Panc1 (cell line): ENCODE measurements at regions not wholly inside any gene's neighbourhood (a gene's known extent, or its start where the extent isn't known, plus 50 kb on each side); places are given as distances from the start of the nearest gene placed in this dataset.

Experiments
- ATAC-seq: fragments of 200-7000 bp; cut with Tn5 transposase; 2 replicates; pipeline ENCODE4 v1.9.1; 2020; ENCODE audit warnings: mild to moderate bottlenecking, moderate library complexity
- BruUV-seq: library from RNA; stranded (reverse); fragments of 400-500 nt; replicated peaks from 2 replicates; lab custom pipeline; 2021; lab: Mats Ljungman, UMichigan
- CTCF ChIA-PET: fragments of 300-600 bp; sonication (Branson Sonifier 250); formaldehyde crosslinking; loops from one replicate; lab custom pipeline; 2022; ENCODE audit warnings: antibody characterized with exemption; lab: Charles Lee
- POLR2A ChIA-PET: fragments of 300-600 bp; sonication (Branson Sonifier 250); formaldehyde crosslinking; loops from one replicate; lab custom pipeline; 2022; ENCODE audit warnings: antibody characterized with exemption; lab: Charles Lee
- DNase-seq: peaks from one replicate; pipeline ENCODE4 v3.0.0-alpha.2; 2010; ENCODE audit warnings: low read depth, low spot score
- H3K27ac ChIP-seq: 2 replicates; pipeline ENCODE4 v1.5.1; 2011; ENCODE audit warnings: mild to moderate bottlenecking, low read length, inconsistent platforms
- H3K27me3 ChIP-seq: fragments of 200-500 bp; sonication (Bioruptor generic); 2 replicates; pipeline ENCODE4 v1.6.0; 2014; ENCODE audit warnings: low read length, inconsistent platforms; ENCODE audit not compliant: control insufficient read depth, insufficient read depth
- H3K36me3 ChIP-seq: fragments of 200-500 bp; sonication (Bioruptor generic); 2 replicates; pipeline ENCODE4 v1.5.1; 2014; ENCODE audit warnings: inconsistent platforms, mild to moderate bottlenecking, low read length, moderate library complexity; ENCODE audit not compliant: control insufficient read depth, insufficient read depth
- H3K4me1 ChIP-seq: 2 replicates; pipeline ENCODE4 v1.5.1; 2011; ENCODE audit warnings: inconsistent platforms, mild to moderate bottlenecking, low read length, moderate library complexity; ENCODE audit not compliant: control insufficient read depth, insufficient read depth
- H3K4me3 ChIP-seq, 2 experiments: 2 replicates each; pipeline ENCODE4 v1.5.1; 2011 to 2012; ENCODE audit warnings: low read depth in 2 of 2, low read length in 2 of 2, mild to moderate bottlenecking in 2 of 2, inconsistent platforms in 1 of 2, moderate library complexity in 1 of 2
- H3K9me3 ChIP-seq: fragments of 200-500 bp; sonication (Bioruptor generic); 2 replicates; pipeline ENCODE4 v1.5.1; 2014; ENCODE audit warnings: low read depth, mild to moderate bottlenecking, inconsistent platforms, low read length, moderate library complexity; ENCODE audit not compliant: control insufficient read depth, insufficient read depth
- POLR2AphosphoS5 ChIP-seq: IDR thresholded peaks from 2 replicates; pipeline ENCODE4 v1.6.1; 2012; ENCODE audit warnings: mild to moderate bottlenecking, low read depth, low read length, moderate library complexity
- SIN3A ChIP-seq: IDR thresholded peaks from 2 replicates; pipeline ENCODE4 v1.6.1; 2012; ENCODE audit warnings: low read depth, mild to moderate bottlenecking, low read length, moderate library complexity, borderline replicate concordance; ENCODE audit not compliant: insufficient read depth
- TCF7L2 ChIP-seq: IDR thresholded peaks from 2 replicates; pipeline ENCODE4 v1.6.1; 2011; ENCODE audit warnings: mild to moderate bottlenecking, low read depth, low read length, inconsistent platforms
- in situ Hi-C: cut with HindIII; loops from 2 replicates; pipeline ENCODE4 v1.10.0; 2016; ENCODE audit warnings: low sequenced_read_pairs, low pct_unique_long_range_greater_than_20kb
- intact Hi-C: fragments of 100-400 bp; cut with micrococcal nuclease; formaldehyde crosslinking; loops from one replicate; pipeline ENCODE4 v1.10.0; 2022; ENCODE audit not compliant: unreplicated experiment
- TF ChIP-seq, protein P1 (sequence below), 2 experiments: IDR thresholded peaks; 2 replicates each; pipeline ENCODE4 v1.6.1; 2011 to 2012; ENCODE audit warnings: low read depth in 2 of 2, control low read depth in 1 of 2, low read length in 1 of 2, mild to moderate bottlenecking in 1 of 2, moderate library complexity in 1 of 2; ENCODE audit not compliant: insufficient read depth in 1 of 2
- TF ChIP-seq, protein P2 (sequence below): fragments of 450-650 bp; IDR thresholded peaks from 2 replicates; pipeline ENCODE4 v1.5.1; 2017; ENCODE audit warnings: mild to moderate bottlenecking

DNA sequence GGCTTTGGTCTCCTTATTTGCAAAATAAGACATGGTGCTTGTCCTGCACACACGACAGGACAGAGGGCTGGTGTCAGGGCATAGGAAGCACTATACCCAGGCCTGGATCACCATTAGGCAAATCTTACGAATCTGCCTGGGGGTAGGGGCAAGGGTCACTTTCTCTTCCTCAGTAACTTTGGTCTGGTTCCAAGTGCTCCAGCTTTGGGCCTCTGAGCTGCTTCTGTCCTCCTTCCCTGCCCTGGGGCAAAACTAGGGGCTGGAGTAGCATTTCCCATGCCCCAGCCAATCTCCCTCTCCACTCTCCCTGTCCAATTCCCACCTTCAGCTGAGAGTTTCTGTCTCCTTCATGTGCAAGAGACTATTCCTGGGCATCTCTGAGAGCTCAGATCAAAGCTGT lies 123.7 kb upstream of the NECTIN1 start:
- Histone ChIP-seq H3K36me3 (no peaks in the 10 kb centered on the region), H3K9me3 (no peaks in the 10 kb centered on the region), H3K4me3 (no peak overlapping the region), H3K27ac (no peak overlapping the region), H3K27me3 (peaks cover 12% of the 10 kb centered on the region), H3K4me1 (no peaks in the 10 kb centered on the region)
- no peak for DNase-seq
- no TSS peak for BruUV-seq
- ChIA-PET CTCF (no interaction called here), POLR2A (no interaction called here)
- in situ Hi-C loops = no loop called here
- intact Hi-C loops = no loop called here
- no peak for ATAC-seq
- TF ChIP-seq, protein P1, sequence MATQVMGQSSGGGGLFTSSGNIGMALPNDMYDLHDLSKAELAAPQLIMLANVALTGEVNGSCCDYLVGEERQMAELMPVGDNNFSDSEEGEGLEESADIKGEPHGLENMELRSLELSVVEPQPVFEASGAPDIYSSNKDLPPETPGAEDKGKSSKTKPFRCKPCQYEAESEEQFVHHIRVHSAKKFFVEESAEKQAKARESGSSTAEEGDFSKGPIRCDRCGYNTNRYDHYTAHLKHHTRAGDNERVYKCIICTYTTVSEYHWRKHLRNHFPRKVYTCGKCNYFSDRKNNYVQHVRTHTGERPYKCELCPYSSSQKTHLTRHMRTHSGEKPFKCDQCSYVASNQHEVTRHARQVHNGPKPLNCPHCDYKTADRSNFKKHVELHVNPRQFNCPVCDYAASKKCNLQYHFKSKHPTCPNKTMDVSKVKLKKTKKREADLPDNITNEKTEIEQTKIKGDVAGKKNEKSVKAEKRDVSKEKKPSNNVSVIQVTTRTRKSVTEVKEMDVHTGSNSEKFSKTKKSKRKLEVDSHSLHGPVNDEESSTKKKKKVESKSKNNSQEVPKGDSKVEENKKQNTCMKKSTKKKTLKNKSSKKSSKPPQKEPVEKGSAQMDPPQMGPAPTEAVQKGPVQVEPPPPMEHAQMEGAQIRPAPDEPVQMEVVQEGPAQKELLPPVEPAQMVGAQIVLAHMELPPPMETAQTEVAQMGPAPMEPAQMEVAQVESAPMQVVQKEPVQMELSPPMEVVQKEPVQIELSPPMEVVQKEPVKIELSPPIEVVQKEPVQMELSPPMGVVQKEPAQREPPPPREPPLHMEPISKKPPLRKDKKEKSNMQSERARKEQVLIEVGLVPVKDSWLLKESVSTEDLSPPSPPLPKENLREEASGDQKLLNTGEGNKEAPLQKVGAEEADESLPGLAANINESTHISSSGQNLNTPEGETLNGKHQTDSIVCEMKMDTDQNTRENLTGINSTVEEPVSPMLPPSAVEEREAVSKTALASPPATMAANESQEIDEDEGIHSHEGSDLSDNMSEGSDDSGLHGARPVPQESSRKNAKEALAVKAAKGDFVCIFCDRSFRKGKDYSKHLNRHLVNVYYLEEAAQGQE (IDR thresholded peaks at IDR 0.05; ENCODE audit: insufficient read depth in 1 of 2, low read depth in 2 of 2, low read length in 1 of 2) = no peak
- TF ChIP-seq TCF7L2 = no peak
- no peak for TF ChIP-seq POLR2AphosphoS5

DNA sequence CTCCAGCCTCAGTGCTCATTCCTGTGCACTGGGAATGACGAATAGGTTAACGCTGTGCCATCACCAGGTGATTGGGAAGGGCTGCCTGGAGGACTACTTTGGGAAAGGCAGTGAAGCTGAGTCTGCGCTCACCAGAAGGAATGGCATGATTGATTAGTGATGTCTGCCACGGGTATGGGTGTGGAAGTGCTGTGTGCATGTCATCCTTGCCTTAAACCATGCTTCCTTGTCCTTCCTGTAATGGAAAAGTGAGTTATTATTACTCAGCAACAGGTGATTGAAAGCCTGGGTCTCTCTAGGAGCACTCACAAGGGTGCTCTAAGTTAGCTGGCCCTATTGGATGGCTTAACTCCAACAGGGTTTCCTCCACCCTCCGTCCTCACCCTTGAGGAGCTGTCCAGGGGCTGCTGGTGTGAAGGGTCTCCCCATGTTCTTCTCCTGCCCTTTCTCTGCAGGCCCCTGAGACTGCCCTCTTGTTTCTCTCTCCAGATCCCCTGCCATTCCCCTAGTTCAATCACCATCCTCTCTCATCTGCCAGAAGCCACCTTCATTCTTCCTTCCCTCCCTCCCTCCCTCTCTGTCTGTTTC lies 121.9 kb upstream of the NECTIN1 start:
- BruUV-seq = no TSS peak
- ATAC-seq = no peak
- no peaks in the 10 kb centered on the region for H3K4me1 ChIP-seq
- H3K9me3 ChIP-seq = no peaks in the 10 kb centered on the region; the same call in 1 of the 2 replicates
- H3K27ac ChIP-seq = no peak overlapping the region
- H3K36me3 ChIP-seq = no peaks in the 10 kb centered on the region
- no peak for TF ChIP-seq TCF7L2
- TF ChIP-seq SIN3A = no peak
- TF ChIP-seq, protein P1 (IDR thresholded peaks at IDR 0.05; ENCODE audit: insufficient read depth in 1 of 2, low read depth in 2 of 2, low read length in 1 of 2) = no peak
- TF ChIP-seq, protein P2, sequence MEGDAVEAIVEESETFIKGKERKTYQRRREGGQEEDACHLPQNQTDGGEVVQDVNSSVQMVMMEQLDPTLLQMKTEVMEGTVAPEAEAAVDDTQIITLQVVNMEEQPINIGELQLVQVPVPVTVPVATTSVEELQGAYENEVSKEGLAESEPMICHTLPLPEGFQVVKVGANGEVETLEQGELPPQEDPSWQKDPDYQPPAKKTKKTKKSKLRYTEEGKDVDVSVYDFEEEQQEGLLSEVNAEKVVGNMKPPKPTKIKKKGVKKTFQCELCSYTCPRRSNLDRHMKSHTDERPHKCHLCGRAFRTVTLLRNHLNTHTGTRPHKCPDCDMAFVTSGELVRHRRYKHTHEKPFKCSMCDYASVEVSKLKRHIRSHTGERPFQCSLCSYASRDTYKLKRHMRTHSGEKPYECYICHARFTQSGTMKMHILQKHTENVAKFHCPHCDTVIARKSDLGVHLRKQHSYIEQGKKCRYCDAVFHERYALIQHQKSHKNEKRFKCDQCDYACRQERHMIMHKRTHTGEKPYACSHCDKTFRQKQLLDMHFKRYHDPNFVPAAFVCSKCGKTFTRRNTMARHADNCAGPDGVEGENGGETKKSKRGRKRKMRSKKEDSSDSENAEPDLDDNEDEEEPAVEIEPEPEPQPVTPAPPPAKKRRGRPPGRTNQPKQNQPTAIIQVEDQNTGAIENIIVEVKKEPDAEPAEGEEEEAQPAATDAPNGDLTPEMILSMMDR = no peak
- TF ChIP-seq POLR2AphosphoS5 = no peak
- no peak for DNase-seq
- no peak overlapping the region for H3K4me3 ChIP-seq
- ChIA-PET CTCF (no interaction called here), POLR2A (no interaction called here)
- in situ Hi-C loops = no loop called here
- intact Hi-C loops = no loop called here
- H3K27me3 ChIP-seq = peaks cover 6% of the 10 kb centered on the region
